ENCODE measurements at regions not wholly inside any gene's neighbourhood (a gene's known extent, or its start where the extent isn't known, plus 50 kb on each side); places are given as distances from the start of the nearest gene placed in this dataset.

- TF ChIP-seq, protein P1, sequence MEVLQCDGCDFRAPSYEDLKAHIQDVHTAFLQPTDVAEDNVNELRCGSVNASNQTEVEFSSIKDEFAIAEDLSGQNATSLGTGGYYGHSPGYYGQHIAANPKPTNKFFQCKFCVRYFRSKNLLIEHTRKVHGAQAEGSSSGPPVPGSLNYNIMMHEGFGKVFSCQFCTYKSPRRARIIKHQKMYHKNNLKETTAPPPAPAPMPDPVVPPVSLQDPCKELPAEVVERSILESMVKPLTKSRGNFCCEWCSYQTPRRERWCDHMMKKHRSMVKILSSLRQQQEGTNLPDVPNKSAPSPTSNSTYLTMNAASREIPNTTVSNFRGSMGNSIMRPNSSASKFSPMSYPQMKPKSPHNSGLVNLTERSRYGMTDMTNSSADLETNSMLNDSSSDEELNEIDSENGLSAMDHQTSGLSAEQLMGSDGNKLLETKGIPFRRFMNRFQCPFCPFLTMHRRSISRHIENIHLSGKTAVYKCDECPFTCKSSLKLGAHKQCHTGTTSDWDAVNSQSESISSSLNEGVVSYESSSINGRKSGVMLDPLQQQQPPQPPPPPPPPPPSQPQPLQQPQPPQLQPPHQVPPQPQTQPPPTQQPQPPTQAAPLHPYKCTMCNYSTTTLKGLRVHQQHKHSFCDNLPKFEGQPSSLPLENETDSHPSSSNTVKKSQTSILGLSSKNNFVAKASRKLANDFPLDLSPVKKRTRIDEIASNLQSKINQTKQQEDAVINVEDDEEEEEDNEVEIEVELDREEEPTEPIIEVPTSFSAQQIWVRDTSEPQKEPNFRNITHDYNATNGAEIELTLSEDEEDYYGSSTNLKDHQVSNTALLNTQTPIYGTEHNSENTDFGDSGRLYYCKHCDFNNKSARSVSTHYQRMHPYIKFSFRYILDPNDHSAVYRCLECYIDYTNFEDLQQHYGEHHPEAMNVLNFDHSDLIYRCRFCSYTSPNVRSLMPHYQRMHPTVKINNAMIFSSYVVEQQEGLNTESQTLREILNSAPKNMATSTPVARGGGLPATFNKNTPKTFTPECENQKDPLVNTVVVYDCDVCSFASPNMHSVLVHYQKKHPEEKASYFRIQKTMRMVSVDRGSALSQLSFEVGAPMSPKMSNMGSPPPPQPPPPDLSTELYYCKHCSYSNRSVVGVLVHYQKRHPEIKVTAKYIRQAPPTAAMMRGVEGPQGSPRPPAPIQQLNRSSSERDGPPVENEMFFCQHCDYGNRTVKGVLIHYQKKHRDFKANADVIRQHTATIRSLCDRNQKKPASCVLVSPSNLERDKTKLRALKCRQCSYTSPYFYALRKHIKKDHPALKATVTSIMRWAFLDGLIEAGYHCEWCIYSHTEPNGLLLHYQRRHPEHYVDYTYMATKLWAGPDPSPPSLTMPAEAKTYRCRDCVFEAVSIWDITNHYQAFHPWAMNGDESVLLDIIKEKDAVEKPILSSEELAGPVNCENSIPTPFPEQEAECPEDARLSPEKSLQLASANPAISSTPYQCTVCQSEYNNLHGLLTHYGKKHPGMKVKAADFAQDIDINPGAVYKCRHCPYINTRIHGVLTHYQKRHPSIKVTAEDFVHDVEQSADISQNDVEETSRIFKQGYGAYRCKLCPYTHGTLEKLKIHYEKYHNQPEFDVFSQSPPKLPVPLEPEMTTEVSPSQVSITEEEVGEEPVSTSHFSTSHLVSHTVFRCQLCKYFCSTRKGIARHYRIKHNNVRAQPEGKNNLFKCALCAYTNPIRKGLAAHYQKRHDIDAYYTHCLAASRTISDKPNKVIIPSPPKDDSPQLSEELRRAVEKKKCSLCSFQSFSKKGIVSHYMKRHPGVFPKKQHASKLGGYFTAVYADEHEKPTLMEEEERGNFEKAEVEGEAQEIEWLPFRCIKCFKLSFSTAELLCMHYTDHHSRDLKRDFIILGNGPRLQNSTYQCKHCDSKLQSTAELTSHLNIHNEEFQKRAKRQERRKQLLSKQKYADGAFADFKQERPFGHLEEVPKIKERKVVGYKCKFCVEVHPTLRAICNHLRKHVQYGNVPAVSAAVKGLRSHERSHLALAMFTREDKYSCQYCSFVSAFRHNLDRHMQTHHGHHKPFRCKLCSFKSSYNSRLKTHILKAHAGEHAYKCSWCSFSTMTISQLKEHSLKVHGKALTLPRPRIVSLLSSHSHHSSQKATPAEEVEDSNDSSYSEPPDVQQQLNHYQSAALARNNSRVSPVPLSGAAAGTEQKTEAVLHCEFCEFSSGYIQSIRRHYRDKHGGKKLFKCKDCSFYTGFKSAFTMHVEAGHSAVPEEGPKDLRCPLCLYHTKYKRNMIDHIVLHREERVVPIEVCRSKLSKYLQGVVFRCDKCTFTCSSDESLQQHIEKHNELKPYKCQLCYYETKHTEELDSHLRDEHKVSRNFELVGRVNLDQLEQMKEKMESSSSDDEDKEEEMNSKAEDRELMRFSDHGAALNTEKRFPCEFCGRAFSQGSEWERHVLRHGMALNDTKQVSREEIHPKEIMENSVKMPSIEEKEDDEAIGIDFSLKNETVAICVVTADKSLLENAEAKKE (CRISPR knock-in tag; IDR thresholded peaks at IDR 0.05), result no peak
- no peak for TF ChIP-seq EZH2 (IDR thresholded peaks at IDR 0.05; ENCODE audit: low read depth, unreplicated experiment)
- TF ChIP-seq STAT1 (IDR thresholded peaks at IDR 0.05; ENCODE audit: unreplicated experiment), result no peak
Observed at GRCh38 chr11:116420030-116420429, 352.8 kb downstream of the BUD13 start (continued).

DNA sequence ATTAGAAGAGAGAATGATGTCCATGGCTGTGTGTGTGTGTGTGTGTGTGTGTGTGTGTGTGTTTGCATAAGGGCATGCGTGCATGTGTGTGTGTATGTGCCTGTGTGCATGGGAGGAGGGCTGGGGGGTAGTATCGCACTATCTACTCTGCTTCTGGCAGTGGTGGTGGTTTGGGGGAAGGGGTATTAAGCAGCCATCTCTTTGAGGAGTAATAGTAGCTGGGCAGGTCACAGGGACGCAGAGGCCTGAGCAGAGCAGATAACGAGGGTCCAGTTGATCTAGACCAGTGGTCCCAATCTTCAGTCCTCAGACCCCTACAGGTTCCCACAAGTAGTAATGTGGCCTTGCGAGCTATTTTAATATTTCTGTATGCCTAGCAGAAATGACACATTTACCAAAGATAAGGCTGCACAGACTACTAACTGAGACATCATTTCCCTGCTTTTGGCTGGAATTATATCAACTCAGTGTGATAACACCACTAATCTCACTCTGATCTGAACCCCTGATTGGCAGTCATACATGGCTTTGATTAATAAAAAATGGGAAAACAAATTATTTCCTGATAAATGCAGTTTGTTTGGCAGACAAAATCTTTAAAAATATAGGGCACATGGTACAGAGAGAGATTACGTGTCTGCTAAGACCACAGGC lies 354.3 kb downstream of the BUD13 start:
- Histone ChIP-seq H3K4me2 (no peak overlapping the region), H2AFZ (no peak overlapping the region), H3K79me2 (replicated peaks; ENCODE audit: insufficient read depth) (no peaks in the 10 kb centered on the region), H3K27ac (ENCODE audit: low read depth) (no peak overlapping the region), H3K4me1 (ENCODE audit: insufficient read depth) (peaks cover 11% of the 10 kb centered on the region; the same call in 1 of the 2 replicates), H3K9me2 (ENCODE audit: insufficient read depth) (peaks cover 4% of the 10 kb centered on the region; the same call in 1 of the 2 replicates), H3K36me3 (ENCODE audit: insufficient read depth) (no peaks in the 10 kb centered on the region), H3F3A (replicated peaks; ENCODE audit: low read depth) (no peaks in the 10 kb centered on the region), H3K27me3 (ENCODE audit: insufficient read depth) (no peaks in the 10 kb centered on the region), H3K4me3 (no peak overlapping the region), H4K20me1 (replicated peaks; ENCODE audit: insufficient read depth) (no peaks in the 10 kb centered on the region)
- Mint-ChIP-seq H3K4me3 (no peak overlapping the region), H3K4me1 (peaks cover 43% of the 10 kb centered on the region), H3K36me3 (ENCODE audit: low read depth) (peaks cover 6% of the 10 kb centered on the region; the same call in 2 of the 3 replicates), H3K9me3 (peaks cover 16% of the 10 kb centered on the region), H3K27me3 (ENCODE audit: insufficient read depth, low read depth, poor library complexity) (peaks cover 6% of the 10 kb centered on the region), H3K27ac (no peak overlapping the region)
- no peak for ATAC-seq
- DNase-seq (ENCODE audit: low spot score), result no peak
- TF ChIP-seq NANOG (IDR thresholded peaks at IDR 0.05; ENCODE audit: borderline replicate concordance), result no peak
- TF ChIP-seq POLR2AphosphoS5 (IDR thresholded peaks at IDR 0.05; ENCODE audit: low read depth), result no peak
- TF ChIP-seq REST (IDR thresholded peaks at IDR 0.05; ENCODE audit: unreplicated experiment), result no peak
